GM10248 (cell line): ENCODE measurements at regions not wholly inside any gene's neighbourhood (a gene's known extent, or its start where the extent isn't known, plus 50 kb on each side); places are given as distances from the start of the nearest gene placed in this dataset.

Experiments used
- CTCF ChIA-PET: fragments of 300-600 bp; sonication (Branson Sonifier 250); formaldehyde crosslinking; extraction: SDS; loops from one replicate; lab custom pipeline; 2021; ENCODE audit warnings: antibody characterized with exemption; lab: Yijun Ruan, JAX
- POLR2A ChIA-PET: fragments of 350-650 bp; sonication (Branson Sonifier 250); formaldehyde crosslinking; extraction: SDS; loops from one replicate; lab custom pipeline; 2020; ENCODE audit warnings: antibody characterized with exemption; lab: Yijun Ruan, JAX
- DNase-seq: peaks from one replicate; pipeline ENCODE4 v3.0.0; 2012; ENCODE audit errors: extremely low spot score
- CTCF ChIP-seq: IDR thresholded peaks from 2 replicates; pipeline ENCODE4 v1.5.1; 2012; ENCODE audit warnings: mild to moderate bottlenecking, low read depth; ENCODE audit errors: extremely low read depth, missing control alignments, control extremely low read depth

GRCh38 chr2:234290671-234291070 is 206.2 kb downstream of the ARL4C start:
- no peak for TF ChIP-seq CTCF
- ChIA-PET CTCF (interaction anchor here (0.6 to 5.3 kb wide), 9 partner anchors 9 to 255 kb away, joined by 3 to 35 read pairs (median 5); partner anchors contain the start of gene ARL4C), POLR2A (no interaction called here)
- DNase-seq = peak; percentile 49

- ChIA-PET POLR2A (no interaction called here), CTCF (interaction anchor here (0.6 to 5.3 kb wide), 16 partner anchors 9 to 212 kb away, joined by 3 to 35 read pairs (median 5); partner anchors contain the start of gene ARL4C)
- DNase-seq = no peak
- no peak for TF ChIP-seq CTCF
These were observed 206.9 kb downstream of the ARL4C start for GRCh38 chr2:234289834-234290590.

- ChIA-PET CTCF (interaction anchor here (0.6 to 5.3 kb wide), 27 partner anchors 8 to 257 kb away, joined by 3 to 35 read pairs (median 4); partner anchors contain the start of gene ARL4C), POLR2A (no interaction called here)
- TF ChIP-seq CTCF = peak; percentile 87
- peak; percentile 54 for DNase-seq
These were observed 207.9 kb downstream of the ARL4C start for GRCh38 chr2:234288974-234289455.

- CTCF ChIA-PET = interaction anchor here (0.9 to 4.4 kb wide), 7 partner anchors 12 to 259 kb away, joined by 3 to 35 read pairs (median 5); partner anchors contain the start of gene ARL4C
- DNase-seq = no peak
- POLR2A ChIA-PET = no interaction called here
- TF ChIP-seq CTCF = no peak
These were observed 209.2 kb downstream of the ARL4C start for GRCh38 chr2:234287650-234288049.

- CTCF ChIA-PET = interaction anchor here (1.2 to 1.9 kb wide), 3 partner anchors 21 to 214 kb away, joined by 3 to 7 read pairs (median 3); partner anchors contain the start of gene ARL4C
- DNase-seq = no peak
- POLR2A ChIA-PET = no interaction called here
- TF ChIP-seq CTCF = no peak
These were observed 209.9 kb downstream of the ARL4C start for GRCh38 chr2:234286956-234287355.

GRCh38 chr2:234286118-234286598 is 210.7 kb downstream of the ARL4C start:
- ChIA-PET POLR2A (no interaction called here), CTCF (interaction anchor here (1.2 to 1.9 kb wide), 2 partner anchors 211 to 214 kb away, joined by 3 to 7 read pairs; partner anchors contain the start of gene ARL4C)
- TF ChIP-seq CTCF = no peak
- DNase-seq = no peak
